CD14-positive monocyte (primary cell): ENCODE measurements at regions not wholly inside any gene's neighbourhood (a gene's known extent, or its start where the extent isn't known, plus 50 kb on each side); places are given as distances from the start of the nearest gene placed in this dataset.

Experiments
- DNase-seq, 3 donors: peaks; one replicate each; pipeline ENCODE4 v3.0.0-alpha.2; 2011 to 2022
- H2AFZ ChIP-seq: 2 replicates; pipeline ENCODE4 v1.6.0; 2012; ENCODE audit warnings: mild to moderate bottlenecking, low read depth, low read length, inconsistent platforms; ENCODE audit not compliant: insufficient read depth, poor library complexity, severe bottlenecking
- H3K27ac ChIP-seq, 2 donors: 1 replicate in 1 of 2; 2 replicates in 1 of 2; pipeline ENCODE4 v1.5.1; 2012 to 2013; ENCODE audit warnings: low read length in 2 of 2, control low read depth in 1 of 2, inconsistent platforms in 1 of 2, low read depth in 1 of 2, mild to moderate bottlenecking in 1 of 2
- H3K27me3 ChIP-seq, 2 donors: one replicate each; pipeline versions ENCODE4 v1.6.0 to v1.6.1; 2011 to 2013; ENCODE audit warnings: low read length in 2 of 2; ENCODE audit not compliant: control insufficient read depth in 2 of 2, insufficient read depth in 2 of 2
- H3K36me3 ChIP-seq, 2 donors: replicated peaks in 1 of 2; 1 replicate in 1 of 2; 2 replicates in 1 of 2; pipeline versions ENCODE4 v1.5.1 to v1.6.1; 2012 to 2013; ENCODE audit warnings: low read length in 2 of 2, control low read depth in 1 of 2, inconsistent platforms in 1 of 2, mild to moderate bottlenecking in 1 of 2; ENCODE audit not compliant: insufficient read depth in 2 of 2, control insufficient read depth in 1 of 2
- H3K4me1 ChIP-seq, 2 donors: 1 replicate in 1 of 2; 2 replicates in 1 of 2; pipeline versions ENCODE4 v1.5.1 to v1.6.1; 2012 to 2013; ENCODE audit warnings: low read length in 2 of 2, control low read depth in 1 of 2, inconsistent platforms in 1 of 2, mild to moderate bottlenecking in 1 of 2, moderate library complexity in 1 of 2; ENCODE audit not compliant: insufficient read depth in 2 of 2, control insufficient read depth in 1 of 2
- H3K4me2 ChIP-seq: replicated peaks from 2 replicates; pipeline ENCODE3; 2012; ENCODE audit warnings: low read length, moderate library complexity, mild to moderate bottlenecking; ENCODE audit not compliant: poor library complexity, severe bottlenecking; ENCODE audit errors: extremely low read depth
- H3K4me3 ChIP-seq, 3 experiments: fragments of 200-600 bp in 1 of 3; sonication (generic) in 1 of 3; replicated peaks in 1 of 3; 1 replicate in 2 of 3; 2 replicates in 1 of 3; pipeline ENCODE4 v1.5.1; 2011 to 2013; ENCODE audit warnings: low read length in 3 of 3, mild to moderate bottlenecking in 3 of 3, control low read depth in 2 of 3, low read depth in 2 of 3, inconsistent platforms in 1 of 3, moderate library complexity in 1 of 3
- H3K79me2 ChIP-seq: 2 replicates; pipeline ENCODE4 v1.6.0; 2012; ENCODE audit warnings: mild to moderate bottlenecking, control low read depth, inconsistent platforms, low read length, moderate library complexity; ENCODE audit not compliant: insufficient read depth
- H3K9ac ChIP-seq: 2 replicates; pipeline ENCODE4 v1.6.0; 2017; ENCODE audit warnings: low read length, mild to moderate bottlenecking; ENCODE audit not compliant: insufficient read depth, poor library complexity, severe bottlenecking
- H3K9me3 ChIP-seq, 2 donors: replicated peaks in 1 of 2; 1 replicate in 1 of 2; 2 replicates in 1 of 2; pipeline versions ENCODE4 v1.5.1 to v1.6.1; 2012 to 2013; ENCODE audit warnings: low read length in 2 of 2, control low read depth in 1 of 2; ENCODE audit not compliant: control insufficient read depth in 1 of 2, insufficient read depth in 1 of 2
- H4K20me1 ChIP-seq: 2 replicates; pipeline ENCODE4 v1.6.0; 2012; ENCODE audit warnings: mild to moderate bottlenecking, low read length, control low read depth, moderate library complexity; ENCODE audit not compliant: insufficient read depth
- H3K27ac Mint-ChIP-seq, 7 donors: one replicate each; pipeline ENCODE4 v1.8.0; 2020; ENCODE audit warnings: mild to moderate bottlenecking in 7 of 7, mixed read lengths in 7 of 7, moderate library complexity in 6 of 7, inconsistent platforms in 2 of 7
- H3K27me3 Mint-ChIP-seq, 3 donors: one replicate each; pipeline ENCODE4 v1.8.0; 2021 to 2022; ENCODE audit warnings: low read depth in 3 of 3, mild to moderate bottlenecking in 3 of 3, mixed read lengths in 3 of 3, moderate library complexity in 3 of 3, inconsistent platforms in 1 of 3
- H3K36me3 Mint-ChIP-seq, 2 donors: one replicate each; pipeline ENCODE4 v1.8.0; 2020; ENCODE audit warnings: mixed read lengths in 2 of 2, inconsistent platforms in 1 of 2, mild to moderate bottlenecking in 1 of 2
- H3K4me1 Mint-ChIP-seq: one replicate; pipeline ENCODE4 v1.8.0; 2020; ENCODE audit warnings: mild to moderate bottlenecking, mixed read lengths
- H3K4me3 Mint-ChIP-seq, 2 donors: one replicate each; pipeline ENCODE4 v1.8.0; 2020; ENCODE audit warnings: mild to moderate bottlenecking in 2 of 2, mixed read lengths in 2 of 2, moderate library complexity in 1 of 2
- H3K9me3 Mint-ChIP-seq, 7 donors: one replicate each; pipeline ENCODE4 v1.8.0; 2020 to 2022; ENCODE audit warnings: mixed read lengths in 7 of 7, mild to moderate bottlenecking in 6 of 7, moderate library complexity in 6 of 7, inconsistent platforms in 2 of 7
- WGBS: methylation state at CpG from one replicate; pipeline ENCODE4 v1.1.5; 2013; ENCODE audit warnings: missing lambda C conversion rate; ENCODE audit not compliant: insufficient coverage; 5-methylcytosine and 5-hydroxymethylcytosine counted together
- intact Hi-C, 2 donors: fragments of 100-400 bp; cut with micrococcal nuclease; formaldehyde crosslinking; loops; one replicate each; pipeline versions ENCODE4 v1.15.0 to v1.15.1; 2023
- TF ChIP-seq, protein P1 (sequence below): fragments of 200-600 bp; IDR thresholded peaks from one replicate; pipeline ENCODE4 v1.8.0; 2022; ENCODE audit warnings: antibody characterized with exemption, mild to moderate bottlenecking

DNA sequence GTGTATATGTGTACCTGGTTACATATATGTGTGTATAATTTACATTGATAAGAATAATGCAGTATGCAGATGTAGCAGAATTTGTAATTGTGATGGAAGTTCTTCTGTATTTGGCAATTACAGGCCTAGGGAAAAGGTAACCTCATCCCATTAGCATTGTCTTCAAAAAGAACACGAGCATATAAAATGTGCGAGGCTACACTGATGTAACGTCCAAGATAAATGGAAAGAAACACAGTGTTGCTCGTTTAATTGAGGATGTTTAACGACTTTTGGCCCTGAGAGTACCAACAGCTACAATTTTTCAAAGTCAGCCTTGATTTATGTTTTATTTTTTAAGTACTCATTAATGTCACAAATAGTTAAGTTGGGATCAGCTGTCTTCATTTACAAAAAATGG, 703.5 kb upstream of the RBFOX1 start:
- WGBS = no CpG with 5 or more reads among the region's 5 CpGs
- H3K27ac Mint-ChIP-seq = no peak overlapping the region
- H4K20me1 ChIP-seq = no peaks in the 10 kb centered on the region
- H3K36me3 ChIP-seq = no peaks in the 10 kb centered on the region
- intact Hi-C loops = no loop called here
- H3K9me3 Mint-ChIP-seq = no peaks in the 10 kb centered on the region
- no peak overlapping the region for H2AFZ ChIP-seq
- TF ChIP-seq, protein P1, sequence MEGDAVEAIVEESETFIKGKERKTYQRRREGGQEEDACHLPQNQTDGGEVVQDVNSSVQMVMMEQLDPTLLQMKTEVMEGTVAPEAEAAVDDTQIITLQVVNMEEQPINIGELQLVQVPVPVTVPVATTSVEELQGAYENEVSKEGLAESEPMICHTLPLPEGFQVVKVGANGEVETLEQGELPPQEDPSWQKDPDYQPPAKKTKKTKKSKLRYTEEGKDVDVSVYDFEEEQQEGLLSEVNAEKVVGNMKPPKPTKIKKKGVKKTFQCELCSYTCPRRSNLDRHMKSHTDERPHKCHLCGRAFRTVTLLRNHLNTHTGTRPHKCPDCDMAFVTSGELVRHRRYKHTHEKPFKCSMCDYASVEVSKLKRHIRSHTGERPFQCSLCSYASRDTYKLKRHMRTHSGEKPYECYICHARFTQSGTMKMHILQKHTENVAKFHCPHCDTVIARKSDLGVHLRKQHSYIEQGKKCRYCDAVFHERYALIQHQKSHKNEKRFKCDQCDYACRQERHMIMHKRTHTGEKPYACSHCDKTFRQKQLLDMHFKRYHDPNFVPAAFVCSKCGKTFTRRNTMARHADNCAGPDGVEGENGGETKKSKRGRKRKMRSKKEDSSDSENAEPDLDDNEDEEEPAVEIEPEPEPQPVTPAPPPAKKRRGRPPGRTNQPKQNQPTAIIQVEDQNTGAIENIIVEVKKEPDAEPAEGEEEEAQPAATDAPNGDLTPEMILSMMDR = no peak
- DNase-seq = no peak
- H3K4me3 Mint-ChIP-seq = no peak overlapping the region
- H3K79me2 ChIP-seq = no peaks in the 10 kb centered on the region
- no peak overlapping the region for H3K4me2 ChIP-seq
- no peaks in the 10 kb centered on the region for H3K36me3 Mint-ChIP-seq
- H3K4me3 ChIP-seq = no peak overlapping the region
- no peaks in the 10 kb centered on the region for H3K9me3 ChIP-seq
- no peaks in the 10 kb centered on the region for H3K27me3 ChIP-seq
- H3K9ac ChIP-seq = no peak overlapping the region
- H3K27me3 Mint-ChIP-seq = peaks cover 0 to 3% (median 1%) of the 10 kb centered on the region in 3 donors
- H3K4me1 Mint-ChIP-seq = no peaks in the 10 kb centered on the region
- H3K27ac ChIP-seq = no peak overlapping the region
- no peaks in the 10 kb centered on the region for H3K4me1 ChIP-seq

DNA sequence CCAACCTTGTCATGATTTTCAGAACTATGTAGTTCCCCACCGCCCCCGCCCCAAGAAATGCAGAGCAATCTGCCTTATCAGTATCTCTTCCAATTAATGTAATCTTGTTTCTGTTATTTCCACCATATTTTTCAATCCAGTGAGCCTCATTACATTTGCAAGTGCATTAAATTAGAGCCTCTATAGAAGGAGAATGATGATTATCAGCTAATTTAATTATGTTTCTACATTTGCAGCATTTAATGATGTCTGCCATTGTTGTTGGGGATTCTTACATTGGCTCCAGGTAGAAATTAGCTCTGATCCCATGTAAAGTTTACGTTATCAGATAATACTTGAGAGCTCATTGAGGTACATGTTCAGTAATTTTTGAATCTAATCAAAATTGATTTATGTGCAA, 707.0 kb upstream of the RBFOX1 start:
- DNase-seq = no peak
- H3K27ac Mint-ChIP-seq = no peak overlapping the region
- intact Hi-C loops = no loop called here

More for the DNA sequence above, 707.0 kb upstream of the RBFOX1 start:
- Mint-ChIP-seq H3K27me3 (peaks cover 0 to 1% (median 0%) of the 10 kb centered on the region in 3 donors), H3K36me3 (no peaks in the 10 kb centered on the region), H3K9me3 (peaks cover 0 to 3% (median 1%) of the 10 kb centered on the region in 7 donors), H3K4me1 (no peaks in the 10 kb centered on the region), H3K4me3 (no peak overlapping the region)
- Histone ChIP-seq H3K36me3 (no peaks in the 10 kb centered on the region), H3K9me3 (peaks cover 0 to 4% of the 10 kb centered on the region in 2 donors), H3K27ac (no peak overlapping the region), H3K4me2 (no peak overlapping the region), H4K20me1 (no peaks in the 10 kb centered on the region), H3K79me2 (no peaks in the 10 kb centered on the region), H3K4me1 (no peaks in the 10 kb centered on the region), H3K27me3 (no peaks in the 10 kb centered on the region), H3K9ac (no peak overlapping the region), H2AFZ (no peak overlapping the region), H3K4me3 (no peak overlapping the region)
- TF ChIP-seq, protein P1 = no peak
- WGBS = 100% methylated on average over 2 of the region's 3 CpGs
